Tibial nerve (tissue), 4 donors: ENCODE measurements at regions not wholly inside any gene's neighbourhood (a gene's known extent, or its start where the extent isn't known, plus 50 kb on each side); places are given as distances from the start of the nearest gene placed in this dataset.
A peak's percentile ranks its signal among the peaks of the same experiment; 100 is the strongest.

Source experiments
- DNase-seq, 2 donors: peaks; one replicate each; pipeline ENCODE4 v3.0.0-alpha.2; 2019; ENCODE audit warnings: low spot score in 2 of 2
- H3K27ac ChIP-seq, 4 donors: fragments of 200-600 bp; sonication (generic) in 3 of 4; one replicate each; pipeline ENCODE4 v1.5.1; 2017 to 2019; ENCODE audit warnings: mild to moderate bottlenecking in 1 of 4
- H3K27me3 ChIP-seq, 2 donors: fragments of 200-600 bp; sonication (generic) in 1 of 2; one replicate each; pipeline versions ENCODE4 v1.5.1 to v1.6.0; 2017 to 2019
- H3K36me3 ChIP-seq, 3 donors: fragments of 200-600 bp; sonication (generic); one replicate each; pipeline ENCODE4 v1.5.1; 2018 to 2019
- H3K4me1 ChIP-seq, 4 donors: fragments of 200-600 bp; sonication (generic) in 3 of 4; one replicate each; pipeline ENCODE4 v1.5.1; 2017 to 2019
- H3K4me3 ChIP-seq, 4 donors: fragments of 200-600 bp; sonication (generic) in 3 of 4; one replicate each; pipeline ENCODE4 v1.5.1; 2017 to 2019; ENCODE audit warnings: mild to moderate bottlenecking in 1 of 4, moderate library complexity in 1 of 4
- H3K9me3 ChIP-seq, 4 donors: fragments of 200-600 bp; sonication (generic) in 3 of 4; one replicate each; pipeline ENCODE4 v1.5.1; 2017 to 2019
- EP300 ChIP-seq, 2 donors: sonication (generic); formaldehyde crosslinking; IDR thresholded peaks; one replicate each; pipeline ENCODE4 v1.6.1; 2017; ENCODE audit warnings: antibody characterized with exemption in 2 of 2, mild to moderate bottlenecking in 1 of 2
- POLR2A ChIP-seq, 2 donors: fragments of 450-650 bp; IDR thresholded peaks; one replicate each; pipeline ENCODE4 v1.6.1; 2017; ENCODE audit warnings: antibody characterized with exemption in 2 of 2, mild to moderate bottlenecking in 2 of 2, moderate library complexity in 2 of 2
- WGBS, 2 donors: methylation state at CpG; one replicate each; pipeline ENCODE4 v1.1.5; 2018; 5-methylcytosine and 5-hydroxymethylcytosine counted together
- TF ChIP-seq, protein P1 (sequence below), 5 experiments: fragments of 200-600 bp in 3 of 5; fragments of 450-650 bp in 2 of 5; sonication (generic) in 3 of 5; IDR thresholded peaks; one replicate each; pipeline ENCODE4 v1.5.1; 2016 to 2019; ENCODE audit warnings: antibody characterized with exemption in 5 of 5, mild to moderate bottlenecking in 3 of 5, moderate library complexity in 2 of 5

DNA sequence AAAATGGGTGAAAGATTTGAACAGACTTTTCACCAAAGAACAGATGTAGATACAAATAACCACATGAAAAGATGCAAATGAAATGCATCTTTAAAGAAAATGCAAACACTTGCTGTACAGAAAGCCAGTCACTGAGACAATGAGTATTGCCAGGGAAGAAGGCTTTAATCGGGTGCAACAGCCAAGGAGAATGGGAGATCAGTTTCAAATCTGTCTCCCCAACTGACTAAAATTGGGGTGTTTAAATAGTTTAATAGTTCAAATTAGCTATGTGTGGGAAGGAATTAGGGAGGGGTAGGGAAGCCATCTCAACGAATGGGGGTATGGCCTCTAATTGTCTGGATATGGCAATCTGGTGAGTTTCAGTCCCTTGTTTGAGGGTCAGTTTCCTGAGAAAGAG lies 295.4 kb downstream of the PTTG2 start:
- WGBS, 2 donors: 94 to 95% methylated on average over 2 of the region's 2 CpGs
- Histone ChIP-seq H3K36me3 (no peaks in the 10 kb centered on the region), H3K9me3 (peaks cover 0 to 10% (median under 1%) of the 10 kb centered on the region in 4 donors), H3K4me3 (no peak overlapping the region), H3K4me1 (no peaks in the 10 kb centered on the region), H3K27ac (no peak overlapping the region), H3K27me3 (no peaks in the 10 kb centered on the region)
- TF ChIP-seq POLR2A (IDR thresholded peaks at IDR 0.05) (no peak), EP300 (IDR thresholded peaks at IDR 0.05) (no peak)
- TF ChIP-seq, protein P1, sequence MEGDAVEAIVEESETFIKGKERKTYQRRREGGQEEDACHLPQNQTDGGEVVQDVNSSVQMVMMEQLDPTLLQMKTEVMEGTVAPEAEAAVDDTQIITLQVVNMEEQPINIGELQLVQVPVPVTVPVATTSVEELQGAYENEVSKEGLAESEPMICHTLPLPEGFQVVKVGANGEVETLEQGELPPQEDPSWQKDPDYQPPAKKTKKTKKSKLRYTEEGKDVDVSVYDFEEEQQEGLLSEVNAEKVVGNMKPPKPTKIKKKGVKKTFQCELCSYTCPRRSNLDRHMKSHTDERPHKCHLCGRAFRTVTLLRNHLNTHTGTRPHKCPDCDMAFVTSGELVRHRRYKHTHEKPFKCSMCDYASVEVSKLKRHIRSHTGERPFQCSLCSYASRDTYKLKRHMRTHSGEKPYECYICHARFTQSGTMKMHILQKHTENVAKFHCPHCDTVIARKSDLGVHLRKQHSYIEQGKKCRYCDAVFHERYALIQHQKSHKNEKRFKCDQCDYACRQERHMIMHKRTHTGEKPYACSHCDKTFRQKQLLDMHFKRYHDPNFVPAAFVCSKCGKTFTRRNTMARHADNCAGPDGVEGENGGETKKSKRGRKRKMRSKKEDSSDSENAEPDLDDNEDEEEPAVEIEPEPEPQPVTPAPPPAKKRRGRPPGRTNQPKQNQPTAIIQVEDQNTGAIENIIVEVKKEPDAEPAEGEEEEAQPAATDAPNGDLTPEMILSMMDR (IDR thresholded peaks at IDR 0.05): no peak
- DNase-seq: no peak

DNA sequence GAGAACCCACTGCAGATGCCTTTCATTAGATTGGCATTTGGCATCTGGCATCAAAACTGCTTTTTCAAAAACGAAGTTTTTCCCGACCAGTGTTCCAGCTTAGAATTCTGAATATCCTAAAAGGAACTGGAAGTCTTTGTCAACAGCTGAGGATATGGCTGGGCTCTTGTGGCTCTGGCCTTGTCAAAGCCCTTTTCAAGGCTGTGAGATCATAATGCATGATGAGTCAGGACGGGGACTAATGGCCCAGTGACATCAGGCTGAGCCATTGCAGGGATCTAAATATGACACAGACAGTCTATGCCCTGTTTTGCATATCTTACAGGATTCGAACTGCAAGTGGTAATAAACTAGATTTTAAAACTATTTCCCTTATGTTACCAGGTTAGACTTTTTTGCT lies 306.4 kb downstream of the PTTG2 start:
- H3K27me3 ChIP-seq: no peaks in the 10 kb centered on the region
- no peaks in the 10 kb centered on the region for H3K9me3 ChIP-seq
- H3K27ac ChIP-seq: peak overlapping the region in 1 of 4 donors; percentile 33
- H3K4me1 ChIP-seq: no peaks in the 10 kb centered on the region
- DNase-seq: no peak
- no peaks in the 10 kb centered on the region for H3K36me3 ChIP-seq
- no peak overlapping the region for H3K4me3 ChIP-seq
- peak in 1 of 2 donors; percentile 26 for TF ChIP-seq EP300 (IDR thresholded peaks at IDR 0.05)
- TF ChIP-seq, protein P1 (IDR thresholded peaks at IDR 0.05): no peak
- WGBS, 2 donors: 45 to 52% methylated on average over 4 of the region's 4 CpGs

DNA sequence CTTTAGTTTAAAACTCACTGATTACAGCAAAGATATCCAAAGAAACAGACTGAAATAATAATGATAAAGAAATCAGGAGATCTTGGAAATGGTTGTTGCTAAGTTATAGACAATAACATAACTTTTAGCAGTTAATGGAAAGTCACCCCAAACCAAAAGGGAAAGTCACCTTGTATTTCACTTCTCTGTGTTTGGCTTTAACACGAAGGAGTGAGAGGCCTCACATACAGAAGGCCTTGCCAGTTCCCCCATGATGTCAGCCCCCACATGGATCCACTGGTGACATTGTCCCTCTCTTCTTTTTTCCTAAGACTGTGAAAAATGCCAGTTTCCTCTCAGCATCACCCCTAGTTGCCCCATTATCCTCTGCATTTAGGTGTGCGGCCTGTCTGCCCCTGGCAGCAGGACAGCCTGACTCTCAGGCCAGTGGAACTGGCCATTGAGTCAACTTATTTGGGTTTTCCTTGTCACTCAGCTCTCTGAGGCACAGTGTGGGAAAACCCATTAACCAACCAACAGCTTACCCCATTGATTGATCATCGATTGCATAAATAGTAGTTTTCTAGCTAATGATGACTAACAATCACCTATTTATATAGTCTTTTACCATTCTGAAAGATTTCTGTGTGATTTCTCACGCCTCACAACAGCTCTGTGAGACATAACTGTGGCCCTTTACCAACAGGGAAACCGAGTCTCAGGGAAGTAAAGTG lies 308.1 kb downstream of the PTTG2 start:
- Histone ChIP-seq H3K27me3 (no peaks in the 10 kb centered on the region), H3K9me3 (no peaks in the 10 kb centered on the region), H3K4me1 (no peaks in the 10 kb centered on the region), H3K27ac (no peak overlapping the region), H3K36me3 (no peaks in the 10 kb centered on the region), H3K4me3 (no peak overlapping the region)
- WGBS, 2 donors: 92 to 94% methylated on average over 5 of the region's 5 CpGs
- DNase-seq: no peak
- TF ChIP-seq, protein P1 (IDR thresholded peaks at IDR 0.05): no peak

DNA sequence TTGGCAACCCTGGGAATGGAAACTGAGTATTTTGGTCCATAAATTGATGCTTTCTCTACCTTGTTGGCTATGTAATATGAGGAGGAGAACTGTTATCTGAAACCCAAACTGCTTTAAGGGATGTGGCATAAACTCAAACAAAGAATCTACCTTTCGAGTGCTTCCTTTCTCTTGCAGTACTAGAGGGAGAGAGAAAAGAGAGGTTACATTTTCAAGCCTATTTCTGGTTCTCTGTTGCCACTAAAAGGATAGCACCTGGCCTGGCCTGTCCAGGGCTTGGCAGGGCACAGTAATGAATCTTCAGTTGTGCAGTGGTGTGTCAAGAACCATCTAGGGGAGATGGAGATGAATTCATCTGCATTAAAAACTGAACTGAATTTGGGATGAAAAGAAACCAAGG lies 308.6 kb downstream of the PTTG2 start:
- H3K4me3 ChIP-seq: no peak overlapping the region
- DNase-seq: no peak
- TF ChIP-seq EP300 (IDR thresholded peaks at IDR 0.05) (no peak), POLR2A (IDR thresholded peaks at IDR 0.05) (no peak)
- TF ChIP-seq, protein P1 (IDR thresholded peaks at IDR 0.05): no peak
- no peak overlapping the region for H3K27ac ChIP-seq
- H3K27me3 ChIP-seq: no peaks in the 10 kb centered on the region
- H3K4me1 ChIP-seq: no peaks in the 10 kb centered on the region
- no peaks in the 10 kb centered on the region for H3K36me3 ChIP-seq
- 83 to 86% methylated on average over 1 of the region's 1 CpG for WGBS, 2 donors
- no peaks in the 10 kb centered on the region for H3K9me3 ChIP-seq

DNA sequence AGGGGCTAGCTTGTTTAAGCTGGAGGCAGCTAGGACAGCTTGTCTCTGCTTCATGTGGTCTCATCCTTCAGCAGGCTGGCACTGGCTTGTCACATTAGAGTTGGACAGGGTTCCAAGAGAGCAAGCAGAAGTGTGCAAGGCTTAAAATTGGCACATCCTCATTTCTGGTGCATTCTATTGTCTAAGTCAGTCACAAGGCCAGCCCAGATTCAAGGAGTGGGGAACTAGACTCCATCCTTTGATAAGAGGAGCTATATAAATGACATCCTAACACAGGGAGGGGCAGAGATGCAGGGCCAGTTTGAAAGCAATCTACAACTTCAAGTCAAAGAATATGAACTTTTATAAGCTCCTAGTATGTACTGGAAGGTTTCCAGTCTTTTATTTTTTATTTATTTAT lies 313.2 kb downstream of the PTTG2 start:
- H3K27me3 ChIP-seq: no peaks in the 10 kb centered on the region
- H3K27ac ChIP-seq: no peak overlapping the region
- H3K4me1 ChIP-seq: no peaks in the 10 kb centered on the region
- DNase-seq: no peak
- peaks cover 0 to 4% (median 0%) of the 10 kb centered on the region in 4 donors for H3K9me3 ChIP-seq
- no peak overlapping the region for H3K4me3 ChIP-seq
- no peaks in the 10 kb centered on the region for H3K36me3 ChIP-seq
- TF ChIP-seq, protein P1 (IDR thresholded peaks at IDR 0.05): no peak
- TF ChIP-seq POLR2A (IDR thresholded peaks at IDR 0.05): no peak
- no peak for TF ChIP-seq EP300 (IDR thresholded peaks at IDR 0.05)
